ENCODE measurements at regions not wholly inside any gene's neighbourhood (a gene's known extent, or its start where the extent isn't known, plus 50 kb on each side); places are given as distances from the start of the nearest gene placed in this dataset.

DNA sequence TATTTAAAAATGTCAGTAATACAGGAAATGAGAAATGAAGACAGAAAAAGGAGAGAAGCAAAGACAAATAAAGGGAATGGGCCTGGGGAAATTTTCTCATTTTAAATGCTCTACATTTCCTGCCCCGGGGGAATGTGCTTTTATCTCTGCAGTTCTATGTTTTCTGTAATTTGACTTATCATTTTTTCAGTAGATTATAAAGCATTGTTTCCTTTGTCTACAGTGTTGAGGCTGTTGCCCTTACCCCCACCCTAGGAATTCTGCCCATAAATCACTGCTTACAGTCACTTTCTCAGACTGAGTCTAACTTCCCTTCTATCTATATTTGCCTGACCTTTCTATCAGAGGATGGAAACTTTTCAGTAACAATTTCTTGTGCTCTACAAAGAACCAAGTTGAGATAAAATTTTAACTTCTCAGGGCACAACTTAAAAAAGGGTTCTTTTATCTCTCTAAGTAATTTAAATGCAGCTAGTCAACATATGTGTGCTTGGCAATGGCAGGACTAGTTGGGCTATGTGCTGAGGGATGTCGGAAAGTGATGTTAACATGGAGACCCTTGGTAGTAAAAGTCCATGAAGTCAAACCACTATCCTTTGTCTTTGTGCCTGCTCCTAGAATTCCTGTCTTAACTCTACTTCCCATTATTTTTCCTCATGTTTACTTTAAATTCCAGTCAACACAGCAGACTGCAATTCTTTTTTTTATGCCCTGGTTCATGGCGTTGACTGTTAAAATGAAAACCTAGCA is 146.5 kb upstream of the MMADHC start:
- WGBS, 2 donors: 68 to 72% methylated on average over 3 of the region's 3 CpGs
- intact Hi-C loops (cut with DNase I; ENCODE audit: low total_unique reads): no loop called here
- no peak for DNase-seq (ENCODE audit: low spot score in 2 of 2)
- no peak for TF ChIP-seq CTCF (IDR thresholded peaks at IDR 0.05)
- TF ChIP-seq POLR2A (IDR thresholded peaks at IDR 0.05): no peak
- H3K4me3 ChIP-seq (ENCODE audit: low read depth, poor library complexity, severe bottlenecking): no peak overlapping the region

DNA sequence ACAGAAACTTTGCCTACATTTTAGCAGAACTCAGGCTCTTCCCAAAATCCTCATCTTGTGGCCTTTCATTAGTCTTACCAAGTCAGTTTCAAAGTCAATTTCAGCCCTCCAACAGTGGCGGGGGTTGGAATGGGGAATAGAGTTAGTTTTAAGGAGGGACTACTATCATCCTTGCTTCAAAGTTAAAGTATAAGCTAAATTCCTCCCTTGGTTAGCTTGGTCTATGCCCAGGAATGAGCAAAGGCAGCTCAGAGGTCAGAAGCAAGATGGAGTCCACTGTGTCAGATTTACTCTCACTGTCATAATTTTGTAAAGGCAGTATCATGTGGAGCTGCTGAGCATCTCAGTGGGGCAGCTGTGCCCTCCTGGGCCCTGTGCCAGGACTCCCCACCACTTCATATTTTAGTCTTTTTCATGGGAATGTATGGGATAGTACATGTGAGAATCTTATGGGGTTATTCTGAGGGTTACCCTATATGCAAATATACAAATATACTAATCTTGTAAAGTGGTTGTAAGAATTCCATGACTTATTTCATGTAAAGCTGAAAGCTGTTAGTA is 145.2 kb upstream of the MMADHC start:
- 93 to 96% methylated on average over 1 of the region's 1 CpG for WGBS, 2 donors
- TF ChIP-seq CTCF (IDR thresholded peaks at IDR 0.05): no peak
- TF ChIP-seq POLR2A (IDR thresholded peaks at IDR 0.05): no peak
- DNase-seq (ENCODE audit: low spot score in 2 of 2): no peak
- intact Hi-C loops (cut with DNase I; ENCODE audit: low total_unique reads): no loop called here
- H3K4me3 ChIP-seq (ENCODE audit: low read depth, poor library complexity, severe bottlenecking): no peak overlapping the region

GRCh38 chr2:149732001-149732685 is 144.6 kb upstream of the MMADHC start:
- no peak overlapping the region for H3K4me3 ChIP-seq (ENCODE audit: low read depth, poor library complexity, severe bottlenecking)
- TF ChIP-seq POLR2A (IDR thresholded peaks at IDR 0.05) (no peak), CTCF (IDR thresholded peaks at IDR 0.05) (no peak)
- intact Hi-C loops (cut with DNase I; ENCODE audit: low total_unique reads): no loop called here
- WGBS, 2 donors: 62 to 66% methylated on average over 4 of the region's 4 CpGs
- DNase-seq (ENCODE audit: low spot score in 2 of 2): no peak

DNA sequence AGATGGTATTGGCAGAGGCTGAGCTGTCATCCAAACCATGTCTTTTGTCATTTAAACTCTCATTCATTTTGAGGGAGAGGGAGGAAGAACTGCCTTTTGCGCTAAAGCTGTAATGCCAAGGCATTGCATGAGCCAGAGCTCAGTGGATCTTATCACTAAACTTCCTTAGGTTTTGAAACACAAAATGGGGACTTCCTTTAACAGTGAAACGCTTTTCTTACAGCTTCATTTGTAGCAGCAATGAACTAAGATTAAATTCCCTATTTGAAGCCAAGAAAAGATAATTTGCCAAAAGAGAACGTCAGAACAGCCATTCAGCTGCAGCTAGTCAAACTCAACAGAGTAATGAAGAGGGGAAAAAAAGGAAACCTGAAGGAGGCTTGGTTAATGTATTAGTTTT is 143.5 kb upstream of the MMADHC start:
- 31 to 44% methylated on average over 3 of the region's 3 CpGs for WGBS, 2 donors
- intact Hi-C loops (cut with DNase I; ENCODE audit: low total_unique reads): no loop called here
- no peak overlapping the region for H3K4me3 ChIP-seq (ENCODE audit: low read depth, poor library complexity, severe bottlenecking)
- TF ChIP-seq CTCF (IDR thresholded peaks at IDR 0.05) (no peak), POLR2A (IDR thresholded peaks at IDR 0.05) (no peak)
- DNase-seq (ENCODE audit: low spot score in 2 of 2): no peak

DNA sequence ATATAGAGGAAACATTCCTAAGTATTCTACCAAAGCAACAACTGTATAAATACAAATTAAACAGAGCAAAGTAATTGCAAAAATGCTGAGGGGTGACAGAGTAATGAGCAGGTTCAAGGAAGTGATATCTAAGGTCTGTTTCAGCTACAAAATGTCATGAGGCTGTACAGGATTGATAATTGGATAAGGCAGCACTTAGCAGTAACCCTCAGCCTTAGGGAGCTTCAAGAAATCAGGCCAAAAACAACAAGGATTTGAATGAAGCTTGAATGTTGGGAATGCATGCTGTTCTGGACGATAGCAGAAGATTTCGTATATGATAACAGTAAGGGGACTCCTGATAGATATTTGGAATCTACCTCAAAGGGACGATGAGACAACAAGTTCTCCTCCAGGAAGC is 142.0 kb upstream of the MMADHC start:
- DNase-seq (ENCODE audit: low spot score in 2 of 2): no peak
- WGBS, 2 donors: 75 to 82% methylated on average over 3 of the region's 3 CpGs
- H3K4me3 ChIP-seq (ENCODE audit: low read depth, poor library complexity, severe bottlenecking): no peak overlapping the region
- TF ChIP-seq CTCF (IDR thresholded peaks at IDR 0.05) (no peak), POLR2A (IDR thresholded peaks at IDR 0.05) (no peak)
- intact Hi-C loops (cut with DNase I; ENCODE audit: low total_unique reads): no loop called here

Data from lower leg skin (tissue), 4 donors.